Ishikawa (cell line): ENCODE measurements at regions not wholly inside any gene's neighbourhood (a gene's known extent, or its start where the extent isn't known, plus 50 kb on each side); places are given as distances from the start of the nearest gene placed in this dataset.

Experiments used
- RAD21 ChIP-seq: IDR thresholded peaks from 2 replicates; pipeline ENCODE4 v1.6.1; 2012; ENCODE audit warnings: low read depth
- TCF12 ChIP-seq: IDR thresholded peaks from 2 replicates; pipeline ENCODE4 v1.6.1; 2012; ENCODE audit warnings: low read depth
- YY1 ChIP-seq: IDR thresholded peaks from 2 replicates; pipeline ENCODE4 v1.6.1; 2012; ENCODE audit warnings: low read depth

- no peak for TF ChIP-seq TCF12
- no peak for TF ChIP-seq RAD21
- no peak for TF ChIP-seq YY1
Measured at GRCh38 chr2:215603440-215603839, 167.6 kb upstream of the FN1 start.
